Coronary artery (tissue), 2 donors: ENCODE measurements at regions not wholly inside any gene's neighbourhood (a gene's known extent, or its start where the extent isn't known, plus 50 kb on each side); places are given as distances from the start of the nearest gene placed in this dataset.

ENCODE experiments used
- DNase-seq: peaks from one replicate; pipeline ENCODE4 v3.0.0-alpha.2; 2017; ENCODE audit warnings: low spot score
- H3K27ac ChIP-seq, 2 donors: fragments of 200-600 bp; sonication (generic); one replicate each; pipeline ENCODE4 v1.5.1; 2016 to 2019
- H3K4me3 ChIP-seq: fragments of 200-600 bp; sonication (generic); 2 replicates; pipeline ENCODE4 v1.5.1; 2016; ENCODE audit warnings: mild to moderate bottlenecking, moderate library complexity
- CTCF ChIP-seq: fragments of 200-600 bp; sonication (generic); IDR thresholded peaks from one replicate; pipeline ENCODE4 v1.5.1; 2019; ENCODE audit warnings: antibody characterized with exemption

- H3K4me3 ChIP-seq = no peak overlapping the region
- no peak for TF ChIP-seq CTCF
- no peak for DNase-seq
- no peak overlapping the region for H3K27ac ChIP-seq
Observed at GRCh38 chr4:151934766-151935165, 174.0 kb upstream of the GATB start.

GRCh38 chr4:151933122-151933827 is 172.5 kb upstream of the GATB start:
- H3K4me3 ChIP-seq = no peak overlapping the region
- TF ChIP-seq CTCF = no peak
- no peak for DNase-seq
- no peak overlapping the region for H3K27ac ChIP-seq

DNA sequence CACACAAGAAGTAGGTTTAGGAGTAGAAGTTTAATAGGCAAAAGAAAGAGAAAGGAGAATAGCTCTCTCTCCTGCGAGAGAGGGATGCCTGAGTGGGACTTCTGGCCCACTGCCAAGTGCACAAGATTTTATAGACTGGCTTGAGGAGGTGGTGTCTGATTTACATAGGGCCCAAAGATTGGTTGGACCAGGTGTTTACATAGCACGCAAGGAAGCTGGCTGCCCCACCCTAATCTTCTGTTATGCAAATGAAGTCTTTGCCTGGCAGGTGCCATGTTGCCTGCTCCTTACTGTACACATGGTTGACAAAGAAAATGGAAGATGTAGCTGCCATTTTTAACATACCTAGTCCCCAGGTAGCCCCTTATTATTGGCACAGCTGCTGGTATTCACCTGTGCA is 170.8 kb upstream of the GATB start:
- no peak for TF ChIP-seq CTCF
- Histone ChIP-seq H3K27ac (no peak overlapping the region), H3K4me3 (no peak overlapping the region)
- no peak for DNase-seq

DNA sequence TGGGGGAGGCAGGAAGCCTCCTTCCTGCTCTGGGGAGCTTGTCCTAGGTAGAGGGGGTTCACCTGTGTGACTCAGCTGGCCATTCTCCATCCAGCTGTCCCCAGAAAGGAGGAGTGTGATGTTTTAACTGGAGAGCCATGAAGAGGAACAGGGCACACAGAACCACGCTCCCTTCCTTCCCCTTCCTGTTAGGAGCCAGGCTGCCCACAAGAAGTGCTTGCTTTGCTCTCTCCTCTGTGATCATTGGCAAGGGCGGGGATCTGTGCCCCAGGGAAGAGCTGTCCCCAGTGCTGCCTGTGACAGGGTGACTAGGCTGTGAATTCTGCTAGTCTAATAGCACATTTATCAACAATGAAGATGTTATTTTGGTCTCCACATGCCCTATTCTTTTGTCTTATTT is 169.6 kb upstream of the GATB start:
- no peak for TF ChIP-seq CTCF
- H3K27ac ChIP-seq = no peak overlapping the region
- DNase-seq = no peak
- H3K4me3 ChIP-seq = no peak overlapping the region

DNA sequence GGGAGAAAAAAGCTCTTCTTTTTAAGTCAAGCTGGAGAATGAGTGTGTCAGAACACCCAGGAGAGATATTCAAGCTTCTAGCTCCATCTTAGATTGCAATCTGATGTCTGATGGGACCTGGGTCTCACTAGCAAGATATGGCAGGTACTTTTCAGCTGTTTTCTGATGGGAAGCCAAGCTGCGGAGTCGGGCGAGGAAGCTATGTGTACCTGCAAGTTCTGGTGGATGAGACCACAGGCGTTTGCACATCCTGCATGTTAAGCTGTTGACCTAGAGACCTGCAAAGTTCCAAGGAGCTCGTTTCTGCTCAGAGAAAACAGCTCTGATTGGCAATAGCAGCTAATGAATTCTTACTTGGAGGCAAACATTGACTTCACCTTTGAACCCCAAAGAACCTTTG is 167.3 kb upstream of the GATB start:
- TF ChIP-seq CTCF = no peak

GRCh38 chr4:151922811-151923210 is 162.0 kb upstream of the GATB start:
- DNase-seq = no peak
- H3K4me3 ChIP-seq = no peak overlapping the region
- no peak overlapping the region for H3K27ac ChIP-seq
- TF ChIP-seq CTCF = no peak

More for the DNA sequence above, 167.3 kb upstream of the GATB start:
- no peak overlapping the region for H3K27ac ChIP-seq
- no peak overlapping the region for H3K4me3 ChIP-seq
- DNase-seq = no peak

DNA sequence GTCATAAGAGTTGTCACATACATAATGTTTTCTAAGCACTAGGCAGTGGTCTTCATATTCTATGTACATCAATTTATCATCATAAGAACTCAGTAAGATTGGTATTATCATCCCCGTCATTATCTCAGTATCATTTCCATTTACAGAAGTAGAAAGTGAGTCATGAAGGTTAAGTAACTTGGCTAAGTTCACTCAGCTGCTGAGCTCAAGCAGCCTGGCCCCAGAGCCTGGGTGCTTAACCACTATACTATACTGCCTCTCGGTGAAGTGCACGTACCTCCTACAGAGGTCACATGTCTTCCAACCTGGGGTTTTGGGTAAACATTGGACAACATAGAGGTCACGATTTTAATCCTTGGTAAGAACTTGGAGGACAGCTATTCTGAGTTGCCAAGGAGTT is 161.5 kb upstream of the GATB start:
- TF ChIP-seq CTCF = no peak
- Histone ChIP-seq H3K27ac (no peak overlapping the region), H3K4me3 (no peak overlapping the region)
- no peak for DNase-seq
